HG03558 (cell line): ENCODE measurements at regions not wholly inside any gene's neighbourhood (a gene's known extent, or its start where the extent isn't known, plus 50 kb on each side); places are given as distances from the start of the nearest gene placed in this dataset.
A peak's percentile ranks its signal among the peaks of the same experiment; 100 is the strongest.
"Not testable (repeated sequence)": the region's sequence is repeated elsewhere in the genome, so short reads cannot be mapped to it uniquely, and the experiment has no call there.

Experiments used
- ATAC-seq: cut with Tn5 transposase; IDR thresholded peaks from one replicate; pipeline ENCODE4 v1.9.1; 2021; ENCODE audit warnings: moderate number of reproducible peaks; ENCODE audit not compliant: unreplicated experiment; ENCODE audit errors: extremely low read depth

DNA sequence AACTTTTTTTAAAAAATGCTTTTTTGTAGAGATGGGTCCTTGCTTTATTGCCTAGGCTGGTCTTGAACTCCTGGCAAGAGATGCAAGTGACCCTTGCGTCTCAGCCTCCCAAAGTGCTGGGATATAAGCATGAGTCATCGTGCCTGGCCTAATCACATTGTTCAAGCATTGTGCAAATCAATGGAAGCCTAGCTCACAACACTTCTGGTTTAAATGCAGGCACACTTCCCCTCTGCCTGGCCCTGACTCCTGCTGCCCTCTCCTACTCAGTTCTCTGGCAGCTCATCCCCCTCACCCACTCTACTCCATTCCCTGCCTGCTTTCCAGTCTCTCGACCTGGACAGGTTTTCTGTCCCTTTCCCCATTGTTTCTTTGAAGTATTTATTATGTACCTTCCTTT lies 288.1 kb upstream of the PLGLB1 start:
- not testable (repeated sequence) for ATAC-seq

DNA sequence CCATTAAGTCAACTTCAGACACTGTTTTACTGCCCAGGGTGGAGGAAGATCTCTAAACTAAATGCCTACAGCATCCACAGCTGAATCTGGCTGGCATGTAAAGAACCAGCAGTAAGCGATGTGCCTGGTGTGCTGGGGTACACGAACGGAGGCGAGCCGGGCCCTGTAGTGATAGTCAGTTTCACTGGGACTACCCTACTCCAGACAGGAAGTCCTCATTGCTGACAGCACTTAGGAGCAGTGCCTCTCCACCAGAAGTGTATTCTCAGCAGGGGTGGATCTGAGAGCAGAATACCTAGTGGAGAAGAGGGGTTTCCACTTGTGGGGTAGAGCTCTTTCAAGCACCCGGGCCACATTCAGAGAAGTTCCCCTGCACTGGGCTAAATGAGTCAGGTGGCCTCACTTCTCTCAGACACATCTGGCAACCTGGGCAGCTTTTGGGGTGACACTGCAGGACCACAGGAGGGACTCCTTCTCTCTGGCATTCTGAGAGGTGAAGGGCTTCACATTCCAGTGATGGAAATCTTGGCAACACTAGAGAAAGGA lies 290.3 kb upstream of the PLGLB1 start:
- not testable (repeated sequence) for ATAC-seq

DNA sequence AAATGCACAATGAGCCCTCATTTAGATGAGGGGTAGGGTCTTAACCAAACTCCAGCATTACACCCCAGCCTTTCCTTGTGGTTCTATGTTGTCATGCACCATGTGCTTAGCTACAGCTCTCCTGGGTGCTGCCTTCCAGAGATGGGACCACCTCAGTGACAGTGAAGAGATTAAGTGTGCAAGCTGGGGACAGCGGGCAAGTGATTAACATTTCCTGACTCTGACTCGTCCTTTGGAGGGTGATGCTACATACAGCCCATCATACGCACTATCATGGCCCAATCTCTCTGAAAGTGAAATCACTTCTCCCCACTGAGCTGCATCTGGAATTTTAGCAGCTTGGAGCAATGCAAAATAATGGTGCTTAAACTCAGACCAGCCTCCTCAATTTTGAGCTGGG lies 293.0 kb upstream of the PLGLB1 start:
- ATAC-seq: not testable (repeated sequence)

DNA sequence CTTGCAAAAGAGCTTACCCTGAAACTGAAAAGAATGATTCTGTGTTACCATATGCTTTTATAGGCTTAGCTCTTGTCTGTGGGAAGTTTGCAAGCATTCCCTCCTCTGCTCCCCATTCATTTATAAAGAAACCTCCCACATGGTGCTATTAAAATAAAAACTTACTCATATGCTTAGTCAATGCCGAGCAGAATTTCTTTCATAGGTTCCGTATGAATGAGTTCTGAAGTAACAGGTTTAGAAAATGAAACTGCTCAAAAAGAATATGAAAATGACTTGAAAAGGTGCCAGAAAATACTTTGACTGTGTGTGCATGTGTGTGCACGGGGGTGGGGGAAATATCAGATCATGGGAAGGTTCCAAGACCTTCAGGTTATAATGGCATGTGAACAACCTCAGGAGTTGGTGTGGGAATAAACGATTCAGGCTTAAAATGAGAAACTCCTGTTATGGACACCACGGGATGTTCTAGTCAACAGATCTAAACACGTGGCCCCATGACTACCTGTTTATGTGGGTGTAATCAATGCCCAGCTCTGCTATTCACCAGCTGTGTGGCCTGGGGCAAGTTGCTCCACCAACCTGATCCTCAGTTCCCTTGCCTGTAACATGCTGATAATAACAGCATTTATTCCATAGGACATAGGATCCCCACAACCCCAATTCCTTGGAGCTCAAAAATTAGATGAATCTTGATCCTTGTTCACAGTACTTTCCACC lies 293.7 kb upstream of the PLGLB1 start:
- ATAC-seq: peak; percentile 40

DNA sequence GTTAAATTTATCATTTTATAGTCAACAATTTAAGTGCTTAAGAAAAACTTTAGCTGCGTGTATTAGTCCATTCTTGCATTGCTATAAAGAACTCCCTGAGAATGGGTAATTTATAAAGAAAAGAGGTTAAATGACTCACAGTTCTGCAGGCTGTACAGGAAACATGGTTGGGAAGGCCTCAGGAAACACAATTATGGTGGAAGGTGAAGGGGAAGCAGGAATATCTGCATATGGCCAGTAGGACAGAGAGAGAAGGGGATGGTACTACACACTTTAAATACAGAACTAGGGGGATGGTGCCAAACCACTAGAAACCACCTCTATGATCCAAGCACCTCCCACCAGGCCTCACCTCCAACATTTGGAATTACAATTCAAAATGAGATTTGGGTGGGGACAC lies 295.5 kb upstream of the PLGLB1 start:
- ATAC-seq: not testable (repeated sequence)

DNA sequence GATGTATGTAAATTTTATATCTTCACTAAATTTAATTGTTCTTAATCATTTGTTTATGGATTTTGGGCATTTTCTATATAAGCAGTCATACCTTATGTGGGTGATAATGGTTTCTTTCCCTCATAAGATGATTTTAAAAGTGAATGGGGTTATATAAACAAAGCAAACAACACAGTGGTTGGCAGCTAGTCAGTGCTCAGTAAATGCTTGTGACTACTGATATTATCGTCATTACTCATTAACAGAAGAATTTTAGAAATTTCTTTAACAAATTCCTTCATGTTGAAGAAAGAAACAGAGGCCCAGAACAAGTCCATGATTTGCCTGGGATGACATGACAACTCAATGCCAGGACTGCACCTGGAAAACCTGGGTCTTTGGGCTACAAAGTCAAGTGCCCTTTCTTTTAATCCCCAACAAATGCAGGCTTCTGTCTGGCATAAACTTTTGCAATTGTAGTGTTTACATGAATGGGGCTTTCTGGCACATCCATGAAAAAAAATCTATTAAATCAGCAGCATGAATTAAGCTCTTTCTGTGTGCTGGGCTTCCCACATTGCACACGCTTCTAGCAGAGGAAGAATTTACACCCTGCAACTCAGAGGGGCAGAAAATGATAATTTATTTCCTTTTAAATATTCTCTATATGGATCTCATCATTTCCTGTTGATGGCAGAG lies 297.3 kb upstream of the PLGLB1 start:
- ATAC-seq: not testable (repeated sequence)

DNA sequence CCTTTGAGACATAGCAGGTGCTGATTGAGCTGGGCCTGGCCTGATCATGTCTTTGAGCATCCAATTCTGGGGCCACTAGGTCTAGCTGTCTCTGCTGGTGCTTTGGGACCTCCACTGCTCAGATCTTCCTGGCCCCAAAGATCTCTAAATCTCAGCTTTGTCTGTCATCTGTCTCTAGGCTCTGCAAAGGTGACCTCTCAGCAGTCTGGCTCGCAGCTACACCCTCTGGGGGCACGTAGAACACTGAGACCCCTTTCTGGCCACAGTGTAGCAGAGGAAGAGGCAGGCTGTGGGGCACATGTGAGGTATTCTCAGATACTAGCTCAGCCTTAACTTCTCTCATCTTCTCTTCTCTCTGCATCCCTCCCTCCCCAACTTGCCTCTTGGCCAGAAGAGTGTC lies 298.1 kb upstream of the PLGLB1 start:
- not testable (repeated sequence) for ATAC-seq

DNA sequence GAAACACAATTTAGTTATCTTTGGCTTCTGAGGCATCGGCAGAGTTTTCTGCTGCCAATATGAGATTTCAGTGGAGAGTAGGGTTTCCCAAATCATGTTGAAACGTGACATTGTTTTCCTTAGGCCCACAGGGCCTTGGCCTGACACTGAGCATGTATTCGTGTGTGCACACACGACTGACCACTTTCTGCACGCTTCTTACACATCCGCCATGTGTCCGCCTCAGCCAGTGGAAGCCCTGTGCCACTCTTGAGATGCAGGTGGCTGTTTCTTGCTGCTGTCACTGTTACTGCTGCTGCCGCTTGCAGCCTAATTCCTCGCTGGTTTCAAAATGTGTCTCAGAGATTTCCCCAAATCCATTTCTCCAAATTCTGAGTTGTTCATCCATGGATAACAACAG lies 299.6 kb upstream of the PLGLB1 start:
- ATAC-seq: not testable (repeated sequence)

DNA sequence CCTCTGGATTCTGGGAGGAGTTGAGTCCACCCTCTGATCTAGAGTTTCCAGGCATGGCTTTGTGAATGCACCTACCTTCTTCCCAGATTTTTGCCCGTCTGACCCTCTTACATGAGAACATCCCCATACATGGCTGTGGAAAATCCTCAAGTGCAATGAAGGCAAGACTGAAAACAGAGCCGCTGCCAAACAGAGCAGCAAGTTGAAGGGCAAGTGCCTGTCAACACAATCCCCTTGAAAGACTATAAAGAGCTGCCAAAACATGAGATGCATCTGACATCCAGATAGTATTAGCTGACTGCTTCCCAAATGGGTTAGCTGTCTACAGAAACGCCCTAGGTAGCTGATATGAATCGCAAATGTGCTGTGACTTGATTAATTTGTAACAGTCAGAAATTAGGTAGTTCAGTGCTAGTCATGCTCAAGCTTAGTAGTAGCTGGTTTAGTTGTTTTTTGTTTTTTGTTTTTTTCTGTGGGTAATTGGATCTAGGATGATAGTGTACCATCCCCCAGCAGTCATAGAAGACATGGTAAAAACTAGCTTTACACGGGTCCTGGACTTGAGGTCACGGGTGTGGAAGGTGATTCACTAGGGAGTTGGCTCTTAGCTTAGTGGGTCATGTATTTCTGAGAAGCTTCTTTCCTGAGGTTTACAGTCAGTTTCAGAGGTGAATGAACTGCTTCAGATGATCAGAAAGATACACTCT lies 302.8 kb upstream of the PLGLB1 start:
- ATAC-seq: not testable (repeated sequence)

DNA sequence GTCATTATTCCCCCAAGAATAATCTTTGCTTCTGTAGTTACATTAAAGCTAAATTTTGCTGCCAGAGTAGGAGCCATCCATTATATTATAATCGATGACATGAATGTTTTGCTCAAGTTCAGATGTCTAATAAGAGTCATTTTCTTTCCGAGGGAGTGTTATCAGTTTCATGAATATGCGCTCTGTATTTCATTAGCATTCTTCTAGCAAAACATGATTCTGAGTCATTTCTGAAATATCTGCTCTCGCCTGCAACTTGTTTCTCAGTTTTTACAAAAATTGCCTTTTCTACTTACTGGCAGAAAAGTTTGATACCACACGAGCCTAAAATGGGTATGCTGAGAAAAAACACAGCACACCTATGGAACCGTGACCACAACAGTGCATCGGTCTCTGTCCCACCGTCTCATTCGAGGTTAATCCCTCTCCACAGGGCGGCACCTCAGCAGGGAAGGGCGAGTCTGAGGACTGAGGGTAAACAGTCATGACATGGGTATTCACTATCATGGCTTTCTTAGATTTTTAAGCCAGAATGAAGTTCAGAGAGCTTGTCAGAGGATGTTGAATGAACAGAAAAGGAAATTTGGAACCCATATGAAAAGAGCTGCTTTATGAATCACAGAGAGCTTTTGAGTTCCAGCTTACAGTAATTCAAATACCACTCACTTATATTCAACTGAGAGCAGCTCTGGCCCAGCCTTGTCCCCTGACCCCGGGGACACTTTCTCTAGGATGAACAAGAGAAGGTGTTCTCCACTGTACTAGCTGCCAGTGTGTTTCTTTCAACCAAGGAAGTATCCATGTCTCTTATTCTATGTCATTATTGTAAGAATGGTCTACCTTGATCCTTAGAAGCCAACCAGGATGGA lies 303.6 kb upstream of the PLGLB1 start:
- ATAC-seq: not testable (repeated sequence)

DNA sequence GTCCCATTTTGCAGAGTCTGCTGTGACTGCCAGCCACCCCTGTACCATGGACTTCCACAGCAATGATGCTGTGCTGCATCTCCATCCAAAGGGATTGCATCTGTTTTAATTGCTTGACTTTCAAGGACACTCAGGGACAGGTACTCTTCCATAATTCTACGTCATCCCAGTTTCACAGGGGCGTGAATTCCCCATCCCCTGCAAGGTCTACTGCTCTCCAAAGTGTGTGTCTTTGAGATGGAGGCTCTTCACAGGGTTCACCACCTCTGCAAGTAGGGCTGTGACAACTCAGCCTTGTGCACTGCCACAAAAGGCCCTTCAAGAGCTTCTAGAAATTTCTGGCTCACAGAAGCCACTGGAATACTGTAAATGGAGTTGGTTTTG lies 304.3 kb upstream of the PLGLB1 start:
- ATAC-seq: not testable (repeated sequence)

DNA sequence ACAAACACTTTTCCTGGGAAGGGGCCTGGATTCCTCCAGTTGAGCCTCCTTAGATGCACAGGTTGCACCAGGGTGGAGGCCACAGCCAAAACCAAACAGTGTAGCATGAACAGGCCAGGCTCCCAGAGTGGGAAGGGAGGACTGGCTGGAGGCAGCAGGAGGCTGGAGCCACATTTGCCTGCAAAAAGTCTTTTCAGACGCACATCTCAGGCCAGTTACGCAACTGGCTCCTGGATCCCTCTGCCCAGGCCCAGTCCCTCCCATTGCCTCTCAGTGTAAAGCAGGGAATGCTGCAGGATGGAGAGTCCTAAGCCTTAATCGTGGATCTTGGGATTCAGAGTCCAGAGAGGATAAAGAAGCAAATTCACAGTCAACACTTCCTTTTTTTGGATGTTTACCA lies 305.1 kb upstream of the PLGLB1 start:
- not testable (repeated sequence) for ATAC-seq

DNA sequence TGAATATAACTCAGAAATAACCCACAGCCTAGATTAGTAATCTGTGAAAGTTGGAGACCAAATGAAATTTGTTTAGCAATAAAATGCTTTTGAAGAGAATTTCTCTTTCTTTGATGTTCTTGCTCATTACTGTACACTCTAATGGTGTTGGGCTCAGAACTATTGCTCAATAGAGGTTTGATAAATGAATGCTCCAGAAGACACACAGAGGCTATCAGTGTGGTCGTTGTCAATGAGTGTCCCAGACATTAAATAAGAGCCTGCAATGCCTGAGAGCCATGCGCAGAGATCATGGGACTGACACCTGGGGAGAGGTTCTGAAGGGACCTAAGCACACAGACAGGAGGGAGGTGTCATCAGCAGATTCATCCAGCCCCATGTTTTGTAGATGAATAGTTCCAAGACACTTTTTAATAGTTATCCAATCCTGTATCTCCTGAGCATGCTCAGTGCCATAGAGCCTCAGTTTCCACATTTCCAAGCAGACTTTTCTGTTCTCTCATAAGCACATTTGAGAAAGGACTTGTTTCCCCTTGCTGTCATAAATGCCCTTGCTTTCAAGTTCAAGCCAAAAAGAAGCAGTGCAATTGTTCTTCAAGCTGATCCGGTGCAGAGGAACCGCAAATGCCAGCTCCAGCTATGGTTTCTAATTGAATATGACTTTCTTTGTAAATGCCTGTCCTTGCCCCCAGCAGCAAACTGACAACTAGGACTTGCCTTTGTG lies 306.2 kb upstream of the PLGLB1 start:
- not testable (repeated sequence) for ATAC-seq

DNA sequence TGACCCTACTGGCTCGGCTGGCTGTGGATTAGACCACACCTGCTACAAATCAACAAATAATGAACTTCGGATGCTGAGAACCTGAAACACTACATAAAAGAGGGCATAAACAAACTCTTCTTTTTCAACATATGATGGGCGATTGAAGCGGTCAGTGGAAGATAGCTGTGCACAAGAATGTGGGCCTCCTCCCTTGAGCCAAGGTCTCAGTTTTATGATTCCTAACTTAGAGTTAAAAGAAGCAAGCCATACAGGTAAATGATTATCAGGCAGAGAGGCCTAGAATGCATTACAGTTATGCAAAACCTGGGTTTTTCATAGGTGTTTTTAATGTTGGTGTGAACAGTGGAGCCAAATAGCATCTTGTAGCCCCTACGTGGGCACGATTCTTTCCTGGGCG lies 307.9 kb upstream of the PLGLB1 start:
- ATAC-seq: not testable (repeated sequence)

DNA sequence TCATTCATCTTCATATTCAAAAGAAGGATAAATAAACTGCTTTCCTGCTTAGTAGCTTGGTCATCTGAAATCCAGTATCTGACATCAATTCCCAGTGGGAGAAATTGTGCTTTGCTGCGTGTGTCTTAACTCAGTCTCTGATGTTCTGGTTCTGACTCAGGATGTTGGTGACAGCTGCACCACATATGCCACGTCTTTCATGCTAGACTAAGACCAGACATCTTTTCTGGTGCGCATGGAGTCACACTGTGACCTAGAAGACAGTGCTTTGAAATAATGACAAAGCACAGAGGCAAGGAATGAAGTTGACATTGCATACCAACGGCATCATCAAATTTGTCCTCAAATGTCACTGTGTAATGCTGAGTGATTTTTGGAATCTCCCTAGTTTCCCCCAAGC lies 308.8 kb upstream of the PLGLB1 start:
- ATAC-seq: not testable (repeated sequence)

DNA sequence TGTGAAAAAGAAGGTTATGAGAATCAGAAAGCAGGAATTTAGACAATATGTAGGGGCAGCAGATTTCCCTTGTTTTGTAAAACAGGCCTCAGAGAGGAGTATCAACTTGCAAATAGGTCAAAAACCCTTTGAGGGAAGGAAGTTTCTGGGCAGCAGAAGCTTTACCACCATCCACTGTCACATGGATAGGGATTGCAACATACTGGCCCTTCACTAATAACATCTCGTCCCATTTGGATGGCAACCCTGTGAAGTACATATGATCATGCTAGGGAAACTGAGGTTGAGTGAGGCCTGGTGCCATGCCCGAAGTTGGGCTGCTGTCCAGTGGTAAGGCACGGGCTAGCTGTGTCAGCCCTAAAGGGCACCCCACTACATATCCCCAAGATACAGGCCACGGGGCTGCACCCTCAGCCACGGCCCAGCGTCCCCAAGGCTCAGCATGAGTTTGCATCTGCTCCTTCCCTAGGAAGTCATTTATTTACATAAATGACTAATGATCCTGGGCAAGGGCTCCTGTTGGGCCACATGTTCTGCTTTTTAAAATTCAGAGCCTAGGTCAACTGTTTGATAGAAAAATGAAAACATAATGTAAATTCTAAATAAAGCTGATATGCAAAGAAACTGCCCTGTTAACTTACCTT lies 310.4 kb upstream of the PLGLB1 start:
- not testable (repeated sequence) for ATAC-seq

DNA sequence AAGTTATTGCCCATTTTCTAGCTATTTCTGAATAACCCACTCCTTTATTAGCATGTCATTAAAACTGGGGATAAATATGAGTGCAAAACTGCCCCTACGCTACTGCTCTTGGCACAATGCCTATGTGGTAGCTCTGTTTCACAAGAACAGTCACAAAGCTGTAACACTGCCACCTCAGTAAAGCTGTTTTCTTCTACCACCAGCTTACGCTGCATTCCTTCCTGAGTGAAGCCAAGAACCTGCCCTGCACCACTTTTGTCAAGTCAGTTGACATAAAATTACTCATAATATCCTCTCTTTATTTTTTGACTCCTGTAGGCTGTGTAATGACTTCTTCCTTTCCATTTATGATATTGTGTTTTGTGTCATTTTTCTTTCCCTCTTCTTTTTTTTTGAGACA lies 313.2 kb upstream of the PLGLB1 start:
- ATAC-seq: not testable (repeated sequence)

DNA sequence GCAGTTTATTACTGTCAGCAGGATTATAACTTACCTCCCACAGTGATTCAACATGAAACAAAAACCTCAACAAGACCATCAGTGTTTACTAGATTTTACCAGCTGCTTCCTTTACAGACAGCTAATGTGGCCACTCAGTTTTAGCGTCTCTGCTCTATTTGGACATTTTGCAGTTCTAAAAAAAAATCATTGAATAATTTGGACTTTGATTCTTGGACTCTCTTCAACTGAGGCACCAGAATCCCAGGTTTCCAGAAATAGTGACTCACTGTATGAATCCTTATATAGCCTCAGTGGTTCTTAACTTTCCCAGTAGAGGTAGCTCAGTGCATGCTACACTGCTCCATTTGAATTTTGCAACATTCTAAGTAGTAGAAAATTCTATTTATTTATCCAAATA lies 317.4 kb upstream of the PLGLB1 start:
- not testable (repeated sequence) for ATAC-seq

DNA sequence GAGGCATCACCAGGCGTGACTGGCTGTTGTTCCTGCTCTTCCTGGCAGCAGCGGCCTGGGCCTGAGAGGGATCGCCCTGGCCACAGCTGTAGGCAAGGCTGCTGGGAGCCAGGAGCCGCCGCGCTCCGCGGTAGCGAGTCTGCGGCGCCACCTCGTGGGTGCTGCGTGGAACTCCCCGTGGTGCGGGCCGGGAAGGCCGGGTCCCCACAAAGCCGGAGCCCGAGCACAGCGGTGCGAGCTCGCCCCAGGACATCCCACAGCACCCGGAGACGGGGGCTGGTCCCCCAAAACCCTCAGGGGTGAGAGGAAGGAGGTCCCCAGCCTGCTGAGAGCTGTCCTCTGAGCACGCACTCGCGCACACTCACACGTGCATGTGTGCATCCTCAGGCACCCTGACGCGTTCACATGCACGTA lies 320.0 kb upstream of the PLGLB1 start:
- not testable (repeated sequence) for ATAC-seq
